GM21390 (cell line): ENCODE measurements at regions not wholly inside any gene's neighbourhood (a gene's known extent, or its start where the extent isn't known, plus 50 kb on each side); places are given as distances from the start of the nearest gene placed in this dataset.

Source experiments
- ATAC-seq: cut with Tn5 transposase; IDR thresholded peaks from one replicate; pipeline ENCODE4 v1.9.1; 2021; ENCODE audit not compliant: unreplicated experiment

- ATAC-seq = no peak
Observed at GRCh38 chr2:66691031-66691965, 256.4 kb downstream of the MEIS1 start.

GRCh38 chr2:66692521-66693054 lies 257.7 kb downstream of the MEIS1 start:
- ATAC-seq = no peak

DNA sequence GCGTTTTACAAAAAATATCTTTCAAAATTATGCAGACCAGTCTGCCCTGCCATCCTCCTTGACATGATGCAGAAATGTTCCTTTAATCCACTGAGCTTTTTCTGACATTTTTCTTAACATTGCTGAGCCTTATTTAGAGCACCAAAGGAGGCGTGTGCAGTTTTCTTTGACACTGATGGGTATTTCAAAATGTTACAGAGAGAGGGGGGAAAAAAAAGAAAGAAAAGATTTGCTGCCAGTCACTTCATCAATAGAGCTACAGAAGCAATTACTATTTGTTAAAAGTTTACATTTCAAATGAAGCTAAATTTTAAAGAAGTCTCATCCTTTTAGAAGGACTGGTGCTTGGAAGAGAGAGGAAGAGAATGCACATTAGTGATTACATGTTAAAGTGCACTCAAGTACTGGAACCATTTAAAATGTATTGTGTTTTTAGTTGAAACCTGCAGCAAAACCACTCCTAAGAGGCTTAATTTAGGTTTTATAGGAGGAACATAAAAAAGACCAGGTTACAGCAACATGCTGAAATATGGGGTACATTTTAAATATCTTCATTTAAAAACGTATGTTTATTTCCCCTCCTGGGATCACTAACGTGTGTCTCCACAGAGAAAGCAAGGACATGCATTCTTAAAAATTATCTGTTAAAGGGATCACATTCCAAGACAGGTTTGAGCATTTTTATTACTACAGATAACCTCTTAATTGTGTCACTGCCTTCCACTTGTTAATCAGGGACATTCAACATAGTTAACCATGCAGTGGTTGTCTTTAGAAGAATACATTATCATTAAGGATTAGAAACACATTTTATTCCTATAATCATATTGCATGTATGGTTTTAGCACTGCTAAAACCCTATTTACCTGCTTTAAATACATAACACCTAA lies 258.4 kb downstream of the MEIS1 start:
- no peak for ATAC-seq

GRCh38 chr2:66694087-66694860 lies 259.3 kb downstream of the MEIS1 start:
- ATAC-seq = no peak

- no peak for ATAC-seq
Observed at GRCh38 chr2:66695226-66695735, 260.4 kb downstream of the MEIS1 start.

- no peak for ATAC-seq
Observed at GRCh38 chr2:66696374-66696773, 261.4 kb downstream of the MEIS1 start.

DNA sequence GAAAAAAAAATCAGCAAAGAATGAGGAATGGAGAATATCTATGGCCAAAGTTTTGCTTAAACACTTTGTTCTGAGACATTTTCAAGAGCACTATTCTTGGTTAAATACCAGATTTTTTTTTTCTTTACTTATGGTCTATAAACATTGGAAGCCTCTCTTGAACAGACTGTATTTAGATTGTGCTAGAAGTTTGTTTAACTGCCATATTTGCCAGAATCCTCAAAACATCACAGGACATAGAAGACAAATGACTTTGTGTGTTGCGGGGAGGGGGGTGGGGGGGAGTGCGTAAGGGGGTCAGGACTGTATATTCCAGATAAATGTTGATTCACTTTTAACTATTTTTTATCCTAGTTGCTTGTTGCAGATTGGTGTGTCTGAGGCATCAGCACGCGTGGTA lies 262.0 kb downstream of the MEIS1 start:
- ATAC-seq = no peak

GRCh38 chr2:66697366-66697765 lies 262.4 kb downstream of the MEIS1 start:
- ATAC-seq = no peak

DNA sequence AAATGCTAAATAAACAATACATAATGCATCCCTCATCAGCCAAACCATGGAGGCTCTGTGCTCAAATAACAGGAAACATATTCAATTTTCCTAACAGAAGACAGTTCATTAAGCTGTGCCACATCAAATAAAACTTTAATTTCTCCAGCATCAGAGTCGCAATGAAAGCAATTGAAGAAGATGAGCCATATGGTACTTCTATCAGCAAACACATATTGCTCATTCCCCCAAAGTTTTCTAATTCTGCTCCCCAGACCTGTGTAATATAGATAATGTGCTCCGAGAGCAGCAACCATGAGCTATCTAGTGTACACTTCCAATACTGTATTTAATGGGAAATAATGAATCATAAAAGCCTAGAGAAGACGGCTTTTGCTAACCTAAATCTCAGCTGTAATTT lies 263.2 kb downstream of the MEIS1 start:
- no peak for ATAC-seq

DNA sequence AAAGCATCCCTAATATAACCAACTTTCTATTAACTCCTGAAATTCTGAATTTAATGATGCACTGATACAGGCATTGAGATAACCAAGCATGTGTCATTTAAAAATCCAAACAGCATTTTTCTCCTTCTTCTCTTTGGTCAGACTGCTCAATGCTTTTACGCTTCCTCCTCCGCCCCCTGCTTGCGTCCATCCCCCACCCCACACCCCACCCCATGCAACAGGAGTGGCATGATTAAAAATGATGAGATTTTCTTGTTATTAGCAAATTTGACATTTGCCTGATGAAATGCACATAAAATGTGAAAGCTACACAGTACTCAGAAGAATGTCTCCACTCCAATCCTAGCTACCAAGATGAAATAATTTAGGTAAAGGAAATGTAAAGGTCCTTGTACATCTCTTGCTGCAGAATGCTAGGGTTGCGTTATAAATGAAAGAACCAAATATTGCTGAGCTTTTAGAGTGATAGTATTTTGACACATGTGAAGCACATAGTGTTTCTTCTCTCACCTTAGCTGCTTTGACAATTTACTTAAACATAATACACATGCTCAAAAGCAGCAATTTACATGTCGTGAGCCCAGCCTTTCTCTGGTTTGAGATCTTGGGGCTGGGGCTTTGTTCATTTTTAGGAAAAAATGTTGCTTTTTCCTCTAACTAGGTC lies 263.8 kb downstream of the MEIS1 start:
- no peak for ATAC-seq

DNA sequence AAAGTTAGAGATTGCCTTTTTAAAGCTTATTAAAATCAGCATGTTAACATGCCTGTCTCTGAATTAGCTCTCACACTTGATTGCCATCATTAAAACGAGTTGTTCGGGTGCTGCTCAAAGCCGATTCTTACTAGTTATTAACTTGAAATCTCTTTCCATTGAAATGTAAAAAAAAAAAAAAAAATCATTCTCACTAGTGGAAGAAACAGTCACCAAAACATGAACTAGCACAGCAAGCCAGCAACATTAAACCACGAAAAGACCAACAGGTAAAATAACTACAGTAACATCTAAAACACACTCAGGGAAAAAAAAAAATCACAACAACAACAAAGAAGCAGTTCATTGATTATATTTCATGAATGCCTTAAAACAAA lies 264.5 kb downstream of the MEIS1 start:
- ATAC-seq = no peak

GRCh38 chr2:66699793-66700676 lies 265.1 kb downstream of the MEIS1 start:
- ATAC-seq = no peak

- no peak for ATAC-seq
Observed at GRCh38 chr2:66700677-66701066, 265.7 kb downstream of the MEIS1 start.

DNA sequence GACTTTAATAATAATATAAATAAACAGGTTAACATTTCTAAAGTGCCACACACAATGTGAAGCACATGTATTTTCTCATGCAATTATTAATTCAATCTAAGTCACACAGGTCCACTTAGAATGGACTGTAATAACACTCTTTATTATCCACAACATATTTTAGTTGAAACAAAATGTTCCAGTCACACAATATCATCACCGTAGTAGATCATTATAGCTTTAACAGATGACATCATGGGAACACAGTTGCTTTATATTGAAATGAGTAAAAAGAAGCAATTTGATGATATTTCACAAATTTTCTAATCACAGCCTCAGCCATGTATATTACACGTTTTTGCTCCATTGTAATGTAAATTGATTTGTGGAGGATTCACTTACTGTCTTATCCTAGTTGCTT lies 266.3 kb downstream of the MEIS1 start:
- ATAC-seq = no peak

DNA sequence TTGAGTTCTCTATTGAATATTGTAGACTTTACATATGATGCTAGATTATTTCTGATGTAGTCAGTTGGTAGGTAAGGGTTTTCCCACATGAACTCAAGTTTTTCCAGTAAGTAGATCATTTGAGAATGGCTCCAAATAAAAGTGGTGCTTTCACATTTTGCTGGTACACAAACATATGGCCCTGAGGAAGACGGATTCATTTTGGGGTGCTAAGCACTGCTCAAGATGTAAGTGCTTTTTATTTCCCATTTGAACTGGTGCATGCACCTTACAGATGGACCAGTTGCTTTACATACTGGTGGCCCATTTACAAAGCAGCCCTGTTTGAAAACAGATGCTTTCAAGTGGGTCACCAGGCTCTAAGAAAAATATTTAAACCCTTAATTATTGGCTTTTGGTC lies 266.7 kb downstream of the MEIS1 start:
- no peak for ATAC-seq

GRCh38 chr2:66702301-66702700 lies 267.4 kb downstream of the MEIS1 start:
- ATAC-seq = no peak

- ATAC-seq = no peak
Observed at GRCh38 chr2:66704786-66705185, 269.9 kb downstream of the MEIS1 start.

- ATAC-seq = no peak
Observed at GRCh38 chr2:66714610-66715009, 279.7 kb downstream of the MEIS1 start.

DNA sequence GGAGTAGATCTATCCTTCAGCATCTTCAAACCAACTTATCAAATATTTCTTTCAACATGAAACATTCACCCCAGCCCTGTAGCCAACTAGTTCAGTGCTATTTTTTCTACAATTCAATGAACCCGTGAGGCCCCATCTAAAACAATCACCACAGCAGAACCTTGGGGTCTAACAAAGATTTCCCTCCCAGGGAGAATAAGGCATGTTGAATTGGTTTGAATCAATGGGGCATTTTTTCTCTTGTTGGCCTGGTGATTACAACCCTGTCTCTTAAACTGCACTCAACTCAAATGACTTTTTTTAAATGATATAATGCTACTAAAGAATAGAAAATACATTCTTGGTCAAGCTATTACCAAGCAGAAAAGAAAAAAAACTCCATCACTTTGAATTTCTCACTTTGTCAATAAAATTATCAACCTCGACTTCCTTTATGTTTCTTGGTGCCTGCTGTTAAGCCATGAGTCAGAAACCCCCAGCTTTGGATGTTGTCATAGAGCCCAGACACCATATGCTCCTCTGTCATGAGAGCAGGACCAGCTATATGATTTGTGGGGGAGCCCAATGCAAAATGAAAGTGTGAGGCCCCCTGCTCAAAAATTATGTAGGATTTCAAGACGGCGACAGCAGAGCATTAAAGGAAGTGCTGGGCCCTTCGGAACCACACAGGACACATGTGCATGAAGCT lies 282.4 kb downstream of the MEIS1 start:
- no peak for ATAC-seq
